NCI-H1694 treated with DMSO at 0.1 percent for 48 hours (cell line): ENCODE measurements at regions not wholly inside any gene's neighbourhood (a gene's known extent, or its start where the extent isn't known, plus 50 kb on each side); places are given as distances from the start of the nearest gene placed in this dataset.
"Not testable (repeated sequence)": the region's sequence is repeated elsewhere in the genome, so short reads cannot be mapped to it uniquely, and the experiment has no call there.

Experiments
- DNase-seq: peaks from one replicate; lab custom pipeline; 2025; lab: John Stamatoyannopoulos, UW

DNA sequence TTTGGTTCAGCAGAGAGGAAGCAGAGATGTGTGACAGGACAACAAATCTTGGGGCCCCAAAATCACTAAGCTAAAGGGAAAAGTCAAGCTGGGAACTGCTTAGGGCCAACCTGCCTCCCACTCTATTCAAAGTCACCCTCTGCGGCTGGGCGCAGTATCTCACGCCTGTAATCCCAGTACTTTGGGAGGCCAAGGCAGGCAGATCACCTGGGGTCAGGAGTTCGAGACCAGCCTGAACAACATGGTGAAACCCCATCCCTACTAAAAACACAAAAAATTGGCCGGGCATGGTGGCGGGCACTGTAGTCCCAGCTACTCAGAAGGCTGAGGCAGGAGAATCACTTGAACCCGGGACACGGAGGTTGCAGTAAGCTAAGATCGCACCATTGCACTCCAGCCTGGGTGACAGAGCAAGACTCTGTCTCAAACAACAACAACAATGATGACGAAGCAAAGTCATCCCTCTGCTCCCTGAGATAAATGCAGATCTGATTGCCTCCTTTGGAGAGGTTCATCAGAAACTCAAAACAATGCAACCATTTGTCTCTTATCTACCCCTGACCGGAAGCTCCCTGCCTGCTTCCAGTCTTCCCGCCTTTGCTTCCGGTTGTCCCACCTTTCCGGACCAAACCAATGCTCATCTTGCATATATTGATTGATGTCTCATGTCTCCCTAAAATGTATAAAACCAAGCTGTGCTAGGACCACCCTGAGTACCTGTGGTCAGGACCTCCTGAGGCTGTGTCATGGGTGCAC, 136.4 kb upstream of the AFDN start:
- DNase-seq: not testable (repeated sequence)

DNA sequence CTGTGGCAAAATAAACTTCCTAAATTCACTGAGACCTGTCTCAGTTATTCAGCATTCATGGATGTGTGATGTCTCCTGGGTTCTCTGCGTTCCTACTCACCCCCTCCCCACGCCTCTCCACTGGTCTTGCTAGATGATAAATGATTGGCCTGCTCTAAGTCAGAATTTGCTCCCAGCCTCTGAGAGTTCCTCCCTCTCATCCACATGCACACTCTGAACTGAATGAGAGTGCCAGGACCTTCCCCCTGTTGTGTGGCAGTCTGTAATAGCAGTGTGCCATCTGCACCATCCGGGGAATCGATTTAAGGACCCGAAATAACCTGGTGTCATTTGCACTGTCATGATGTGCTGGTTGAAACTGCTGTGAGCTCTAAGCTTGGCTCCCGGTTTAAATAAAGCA, 135.8 kb upstream of the AFDN start:
- DNase-seq: peak; percentile 98

DNA sequence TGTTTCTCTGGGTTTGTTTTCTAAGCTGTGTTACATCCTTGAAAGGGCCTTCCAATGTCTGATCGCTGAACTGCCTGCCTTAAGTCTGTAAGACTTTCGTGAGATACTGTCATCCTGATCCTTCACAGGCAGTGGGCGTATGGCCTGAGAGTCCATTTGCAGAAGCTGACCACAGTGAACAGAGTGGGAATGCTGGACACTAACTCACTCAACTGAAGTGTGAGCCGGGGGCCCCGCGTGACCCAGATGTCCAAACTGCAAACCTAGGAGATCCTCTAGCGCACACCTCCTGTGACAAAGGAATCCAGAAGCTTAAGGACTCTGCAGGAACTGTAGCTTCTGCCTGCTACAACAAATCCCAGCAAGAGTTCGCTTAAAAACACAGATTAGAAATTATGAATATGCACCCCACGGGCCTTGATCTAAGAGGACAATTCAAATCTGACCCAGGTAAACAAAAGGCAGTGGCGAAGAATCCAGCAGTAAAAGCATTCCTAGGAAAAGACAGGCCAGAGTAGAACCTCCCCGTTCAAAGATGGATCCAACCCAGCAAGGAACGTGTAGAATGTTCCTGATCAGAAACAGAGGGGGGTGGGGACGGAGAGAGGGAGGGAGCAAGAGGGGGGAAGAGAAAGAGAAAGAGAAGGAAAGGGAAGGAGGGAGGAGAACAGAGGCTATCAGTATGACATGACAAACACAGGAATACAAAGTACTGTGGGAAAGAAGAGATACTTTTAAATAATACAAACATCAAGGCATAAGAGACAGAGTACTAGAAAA, 135.0 kb upstream of the AFDN start:
- no peak for DNase-seq

DNA sequence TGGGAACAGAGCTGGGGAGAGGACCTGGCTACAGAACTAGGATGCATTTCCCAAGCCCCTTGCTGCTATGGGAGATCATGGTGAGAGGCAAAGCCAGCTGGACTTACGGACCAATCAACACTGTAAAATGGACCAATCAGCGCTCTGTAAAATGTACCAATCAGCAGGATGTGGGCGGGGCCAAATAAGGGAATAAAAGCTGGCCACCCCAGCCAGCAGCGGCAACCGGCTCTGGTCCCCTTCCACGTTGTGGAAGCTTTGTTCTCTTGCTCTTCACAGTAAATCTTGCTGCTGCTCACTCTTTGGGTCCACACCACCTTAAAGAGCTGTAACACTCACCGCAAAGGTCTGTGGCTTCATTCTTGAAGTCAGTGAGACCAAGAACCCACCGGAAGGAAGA, 133.2 kb upstream of the AFDN start:
- DNase-seq: not testable (repeated sequence)

DNA sequence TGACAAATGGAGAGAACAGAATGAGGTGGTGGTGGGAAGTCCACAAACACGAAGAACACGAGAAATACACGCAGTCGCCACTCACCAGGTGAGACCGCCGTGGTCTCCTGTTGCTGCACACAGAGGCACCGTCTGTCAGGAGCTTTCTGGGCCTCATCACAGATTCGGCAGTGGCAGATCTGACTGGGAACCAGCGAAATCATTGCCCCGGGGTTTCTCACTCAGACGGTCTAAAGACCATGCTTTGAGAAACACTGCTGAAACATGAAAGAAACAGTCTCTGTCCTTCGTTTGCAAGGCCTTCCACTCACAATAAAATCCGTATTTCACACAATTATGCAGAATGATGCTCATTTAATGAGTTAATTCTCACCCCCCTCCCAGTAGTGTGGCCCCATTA, 130.9 kb upstream of the AFDN start:
- no peak for DNase-seq

DNA sequence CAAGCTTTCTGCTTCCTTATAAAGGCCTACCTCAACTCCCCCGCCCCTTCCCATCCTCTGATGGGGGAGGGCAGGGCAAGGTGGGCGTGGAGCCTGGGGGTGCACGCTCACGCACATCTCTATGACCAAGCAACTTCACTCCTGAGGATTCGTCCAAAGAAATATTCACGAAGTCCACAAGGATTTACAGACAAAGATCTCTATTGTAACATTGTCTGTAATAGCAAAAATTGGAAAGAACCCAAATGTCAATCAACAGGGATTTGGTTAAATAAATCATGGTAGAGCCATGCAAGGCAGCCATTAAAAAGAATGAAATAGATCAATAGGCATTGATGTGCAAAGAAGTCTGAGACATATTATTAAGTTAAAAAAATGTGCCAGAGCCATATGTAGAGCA, 130.4 kb upstream of the AFDN start:
- DNase-seq: peak; percentile 22

DNA sequence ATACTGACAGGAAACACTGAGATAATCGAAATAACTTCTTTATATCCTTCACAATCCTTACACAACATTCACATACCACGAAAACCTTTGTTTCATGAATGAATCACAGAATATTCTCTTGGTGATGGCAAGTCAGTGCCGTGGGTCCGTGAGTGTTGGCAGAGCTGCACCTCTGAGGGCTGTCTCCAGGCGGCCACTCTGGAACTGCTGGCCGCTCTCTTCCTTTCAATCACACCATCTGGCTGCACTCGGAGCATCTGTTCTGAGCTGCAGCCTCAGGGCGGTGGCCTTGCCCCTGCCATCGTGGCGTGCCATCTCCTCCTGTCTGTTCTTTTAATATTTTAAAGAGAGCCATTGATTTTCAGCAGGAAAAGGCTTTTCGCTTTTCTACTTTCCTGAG, 129.4 kb upstream of the AFDN start:
- peak; percentile 79 for DNase-seq

DNA sequence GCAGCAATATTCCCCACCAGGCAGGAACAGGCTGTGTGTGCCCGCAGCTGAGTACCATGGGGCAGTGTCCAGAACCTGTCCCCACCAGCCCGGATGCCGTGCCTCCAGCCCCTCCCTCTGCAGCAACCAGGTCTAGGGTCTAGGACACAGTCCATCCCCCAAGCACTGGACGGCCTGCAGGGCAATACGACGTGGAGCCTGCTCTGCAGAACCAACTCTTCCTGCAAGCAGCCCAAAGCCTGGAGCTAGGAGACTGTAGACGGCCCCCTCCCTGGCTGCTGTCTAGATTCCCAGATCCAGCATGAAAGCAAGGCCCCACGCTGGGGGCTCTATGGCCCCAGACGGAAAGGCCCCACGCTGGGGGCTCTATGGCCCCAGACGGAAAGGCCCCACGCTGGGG, 128.2 kb upstream of the AFDN start:
- DNase-seq: no peak

DNA sequence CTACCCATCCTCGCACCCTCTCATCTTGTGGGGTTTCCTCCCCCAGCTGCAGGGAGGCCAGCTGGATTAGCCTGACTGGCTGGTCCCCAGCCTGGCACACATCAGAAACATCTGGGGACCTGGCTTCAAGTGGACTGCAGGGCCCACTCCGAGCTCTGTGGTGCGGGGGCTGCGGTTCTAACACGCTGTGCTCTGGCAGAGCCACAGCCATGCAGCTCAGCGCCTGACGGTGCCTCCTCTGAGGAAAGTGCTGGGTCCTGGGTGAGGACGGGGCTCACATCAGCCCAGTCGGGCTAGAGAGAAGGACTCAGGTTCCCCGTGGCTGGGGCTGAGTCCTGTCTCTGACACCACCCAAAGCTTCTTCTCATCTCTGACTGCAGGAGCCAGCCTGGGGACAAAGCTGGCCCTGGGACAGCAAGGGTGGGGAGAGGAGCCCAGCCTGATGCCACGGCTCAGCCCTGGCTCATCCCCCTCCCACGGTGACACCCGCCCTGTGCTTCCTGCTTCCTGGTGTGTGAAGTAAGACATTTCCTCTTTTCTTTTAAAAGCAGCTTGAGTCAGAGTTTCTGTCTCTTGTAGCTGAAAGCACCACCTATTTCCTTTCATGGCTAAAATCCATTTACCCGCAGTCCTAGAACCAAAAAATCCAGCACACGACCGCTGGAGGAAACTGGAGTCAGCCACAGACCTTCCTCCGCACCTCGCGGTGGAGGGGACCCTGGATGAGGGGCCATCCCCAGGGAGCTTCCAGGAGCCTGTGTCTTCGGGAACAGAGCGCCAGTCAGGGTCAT, 127.4 kb upstream of the AFDN start:
- no peak for DNase-seq

DNA sequence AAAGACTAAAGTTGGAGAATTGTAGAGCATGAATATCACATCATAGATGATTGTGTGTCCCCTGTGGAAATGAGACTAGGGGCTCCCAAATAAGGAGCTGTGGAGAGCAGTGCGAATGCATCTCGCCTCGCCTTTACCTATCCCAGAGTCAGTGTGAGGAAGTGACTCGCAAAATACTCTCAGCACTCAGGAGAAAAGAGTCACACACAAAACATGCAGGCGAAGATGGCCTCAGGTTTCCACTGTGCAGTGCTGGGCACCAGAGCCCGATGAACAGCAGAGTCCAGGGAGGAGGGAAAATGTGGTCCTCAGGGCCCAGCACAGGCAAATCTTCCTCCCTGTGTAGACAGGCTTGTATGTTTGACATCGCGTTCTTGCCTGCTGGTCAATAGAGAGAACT, 126.5 kb upstream of the AFDN start:
- DNase-seq: no peak

DNA sequence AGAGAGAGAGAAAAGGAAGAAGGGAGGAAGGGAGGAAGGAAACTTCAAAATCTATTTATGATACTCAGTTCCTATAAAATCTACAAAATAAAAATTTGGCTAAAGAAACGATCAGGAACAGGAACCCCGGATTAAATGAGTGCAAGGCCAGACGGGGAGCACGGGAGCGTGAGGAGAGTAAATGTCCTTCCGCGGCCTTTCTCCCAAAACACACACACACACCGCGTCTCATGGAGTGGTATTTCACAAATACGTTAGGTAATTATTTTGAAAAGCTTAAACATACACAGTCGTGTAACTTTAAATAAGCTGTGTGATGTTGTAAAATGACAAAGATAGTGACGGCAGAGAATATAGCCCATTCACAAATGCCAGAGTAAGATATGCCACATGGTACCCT, 125.7 kb upstream of the AFDN start:
- DNase-seq: no peak

DNA sequence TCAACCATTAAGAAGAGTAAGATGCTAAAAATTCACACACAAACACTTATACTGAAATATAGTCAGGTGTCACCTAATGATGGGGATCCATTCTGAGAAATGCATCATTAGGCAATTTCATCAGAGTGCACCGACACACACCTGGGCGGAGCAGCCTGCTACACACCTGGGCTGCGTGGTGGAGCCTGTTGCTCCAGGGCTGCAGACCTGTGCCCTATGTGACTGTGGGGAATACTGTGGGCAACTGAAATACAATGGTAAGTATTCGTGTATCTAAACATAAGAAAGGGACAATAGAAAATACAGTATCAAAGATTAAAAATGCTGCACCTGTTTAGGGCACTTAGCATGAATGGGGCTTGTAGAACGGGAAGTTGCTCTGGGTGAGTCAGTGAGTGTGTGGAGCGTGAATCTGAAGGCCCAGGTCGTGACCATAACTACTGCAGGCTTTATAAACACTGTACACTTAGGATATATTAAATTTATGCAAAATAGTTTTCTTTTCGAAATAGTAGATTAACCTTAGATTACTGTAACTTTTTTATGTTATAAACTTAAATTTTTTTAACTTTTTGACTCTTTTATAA, 124.4 kb upstream of the AFDN start:
- DNase-seq: no peak

DNA sequence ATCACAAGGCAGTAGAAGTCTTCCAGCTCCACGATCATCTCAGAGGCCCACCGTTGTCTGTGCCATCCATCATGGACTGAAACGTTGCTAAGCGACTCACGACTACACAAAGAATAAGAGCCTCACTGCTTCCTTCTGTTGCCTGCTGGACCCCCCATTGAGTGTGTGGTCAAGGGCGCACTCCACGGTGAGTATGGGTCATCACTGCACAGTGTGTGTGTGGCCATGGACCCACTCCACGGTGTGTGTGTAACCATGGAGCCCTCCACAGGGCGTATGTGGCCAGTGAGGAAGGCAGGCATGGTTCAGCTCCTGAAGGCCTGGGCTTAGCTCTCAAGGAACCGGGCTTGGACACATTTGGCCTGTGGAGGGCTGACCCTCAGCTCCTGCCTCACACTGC, 123.4 kb upstream of the AFDN start:
- DNase-seq: no peak

DNA sequence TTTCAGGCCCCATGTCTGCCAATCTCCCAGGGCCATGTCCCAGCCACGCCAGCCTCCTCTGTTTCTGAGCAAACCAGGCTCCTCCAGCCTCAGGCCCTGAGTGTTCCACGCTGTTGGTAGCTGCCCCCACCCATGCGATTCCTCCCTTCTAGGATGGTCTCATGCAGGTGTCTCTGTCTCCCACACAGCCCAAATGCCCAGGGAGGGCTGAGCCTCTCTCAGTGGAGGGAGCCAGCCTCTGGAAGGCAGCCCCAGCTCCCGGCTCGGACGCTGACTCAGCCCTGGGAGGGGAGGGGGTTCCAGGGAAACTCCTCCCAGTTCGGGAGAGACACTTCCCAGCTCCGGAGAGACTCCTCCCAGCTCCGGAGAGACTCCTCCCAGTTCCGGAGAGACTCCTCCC, 122.9 kb upstream of the AFDN start:
- DNase-seq: no peak

DNA sequence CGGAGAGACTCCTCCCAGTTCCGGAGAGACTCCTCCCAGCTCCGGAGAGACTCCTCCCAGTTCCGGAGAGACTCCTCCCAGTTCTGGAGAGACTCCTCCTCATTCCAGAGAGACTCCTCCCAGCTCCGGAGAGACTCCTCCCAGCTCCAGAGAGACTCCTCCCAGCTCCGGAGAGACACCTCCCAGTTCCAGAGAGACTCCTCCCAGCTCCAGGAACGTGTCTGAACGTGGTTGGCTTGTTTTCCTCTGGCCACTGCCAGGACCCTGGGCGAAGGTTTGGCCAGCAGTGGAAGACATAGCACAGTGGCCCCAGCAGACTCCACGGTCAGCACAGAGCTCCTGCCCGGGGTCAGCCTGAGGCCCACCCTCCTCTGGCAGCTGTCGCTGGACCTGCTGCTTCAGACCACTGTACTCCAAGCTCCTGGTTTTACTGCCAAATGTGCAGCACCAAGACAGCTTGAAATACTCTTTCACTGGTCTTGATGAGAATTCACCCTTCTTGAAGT, 122.3 kb upstream of the AFDN start:
- DNase-seq: no peak

DNA sequence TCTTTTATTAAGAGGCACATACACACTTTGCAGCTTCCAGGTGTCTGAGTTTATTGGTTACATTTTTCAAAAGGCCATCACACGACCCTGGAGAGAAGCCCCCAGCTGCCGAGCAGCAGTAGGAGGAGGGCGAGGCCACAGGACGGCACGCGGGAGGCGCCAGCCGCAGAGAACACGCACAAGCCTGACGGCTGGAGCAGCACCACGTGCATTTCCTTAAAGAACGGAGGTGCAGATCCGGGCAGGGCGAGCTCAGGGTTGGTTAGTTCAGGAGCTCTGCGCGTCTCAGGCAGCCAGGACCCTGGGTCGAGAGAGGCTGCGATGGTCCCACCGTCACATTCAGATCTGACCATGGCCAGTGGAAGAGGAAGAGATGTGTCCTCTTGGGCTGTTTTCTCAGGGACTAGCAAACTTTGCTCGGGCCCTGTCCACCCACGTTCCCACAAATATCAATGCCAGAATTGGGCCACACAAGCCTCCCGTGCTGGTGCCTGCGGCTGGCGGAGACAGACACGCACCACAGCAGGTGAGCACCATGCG, 121.4 kb upstream of the AFDN start:
- no peak for DNase-seq

DNA sequence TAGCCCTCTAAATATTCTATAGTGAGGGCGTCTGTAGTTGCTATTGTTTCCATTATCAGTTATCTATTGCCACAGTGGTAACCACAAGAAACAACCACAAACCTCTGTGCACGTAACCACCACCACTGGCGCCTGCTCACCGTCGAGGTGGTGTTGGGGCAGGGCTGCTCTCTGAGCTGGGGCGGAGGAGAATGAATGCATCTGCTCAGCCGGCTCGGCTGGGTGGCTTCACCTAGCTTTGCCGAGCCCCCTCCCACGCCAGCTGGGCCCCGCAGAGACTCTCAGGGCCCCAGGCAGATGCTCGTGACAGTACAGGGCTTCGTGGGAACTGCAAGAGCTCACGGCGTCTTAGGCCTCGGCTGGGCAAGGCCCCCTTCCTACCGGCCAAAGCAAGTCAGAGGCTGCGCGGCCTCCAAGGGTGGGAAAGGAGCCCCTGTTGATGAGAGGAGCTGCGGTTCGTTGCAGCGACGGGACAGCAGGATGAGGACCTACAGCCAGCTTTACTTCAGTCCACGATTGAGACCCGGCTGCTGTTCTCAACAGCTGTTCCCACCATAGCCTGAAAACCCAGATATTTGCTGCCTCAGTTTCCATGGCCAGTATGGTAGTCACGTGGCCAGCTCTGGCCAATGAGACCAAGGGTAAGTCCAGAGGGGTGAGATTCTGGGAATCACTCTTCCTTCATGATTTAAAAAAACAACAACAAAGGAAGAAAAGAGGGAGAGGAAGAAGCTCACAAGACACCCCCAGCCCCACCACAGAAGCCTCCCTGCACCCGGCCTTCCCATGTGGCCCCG, 120.2 kb upstream of the AFDN start:
- DNase-seq: no peak

DNA sequence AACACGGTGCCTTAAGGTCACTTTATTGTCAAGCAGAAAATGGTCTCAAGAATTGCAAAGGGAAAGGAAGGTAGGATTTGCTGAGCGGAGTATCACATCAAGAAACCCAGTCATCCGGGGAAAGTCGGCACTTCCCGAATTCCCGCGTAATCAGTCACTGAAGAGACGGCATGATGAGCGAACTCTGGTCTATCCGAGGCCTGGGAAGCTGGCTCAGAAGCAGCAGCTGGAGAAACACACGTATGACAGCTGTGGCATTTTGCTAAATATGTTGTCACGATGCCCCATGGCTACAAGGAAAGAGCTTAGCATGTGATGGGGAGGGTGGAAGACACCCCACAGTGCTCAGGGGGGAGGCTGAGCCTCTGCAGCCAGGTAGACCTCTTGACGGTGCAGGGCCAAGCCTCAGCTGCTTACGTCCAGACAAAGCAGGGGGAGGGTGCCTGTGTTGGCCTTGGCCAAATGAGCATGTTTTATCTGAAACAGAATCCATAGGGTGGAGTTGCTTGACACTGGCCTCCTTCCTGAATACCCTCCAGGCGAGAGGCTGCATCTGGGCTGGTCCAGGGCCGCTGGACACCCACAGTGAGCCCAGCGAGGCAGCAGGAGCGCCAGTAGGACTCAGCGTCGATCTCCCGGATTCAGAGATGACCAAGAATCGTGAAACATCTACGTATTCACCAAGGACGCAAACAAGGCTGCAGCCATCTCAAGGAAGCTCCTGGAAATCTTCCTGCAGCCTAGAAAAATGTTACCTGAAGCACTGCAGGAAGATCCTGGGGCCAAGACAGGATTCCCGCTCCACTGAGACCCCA, 118.8 kb upstream of the AFDN start:
- DNase-seq: no peak

DNA sequence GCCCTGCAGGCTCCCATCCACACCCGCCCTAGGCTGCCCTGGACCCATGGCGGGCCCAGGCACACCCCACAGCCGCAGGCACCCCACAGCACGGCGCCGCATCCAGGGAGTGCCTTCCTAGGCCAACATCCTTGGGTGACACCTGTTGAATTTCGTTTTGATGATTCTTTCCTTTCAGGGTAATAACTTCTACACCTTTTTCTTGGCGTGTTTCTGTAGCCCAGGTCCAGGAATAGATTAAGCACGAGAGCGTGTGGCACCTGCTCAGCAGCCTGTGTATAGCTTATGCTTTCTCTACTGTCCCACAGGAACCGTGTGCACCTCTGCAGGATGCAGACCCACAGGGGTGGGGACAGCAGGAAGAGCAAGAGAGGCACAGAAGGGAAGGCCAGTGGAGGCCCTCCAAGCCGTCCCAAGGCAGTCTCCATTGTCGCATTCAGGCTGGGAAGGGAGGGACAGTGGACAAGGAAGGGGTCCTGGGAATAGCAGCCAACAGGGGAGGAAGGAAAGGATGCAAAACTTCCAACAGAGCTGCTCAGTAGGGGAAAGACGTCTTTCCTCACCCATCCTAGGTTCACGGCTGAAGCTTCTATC, 118.1 kb upstream of the AFDN start:
- no peak for DNase-seq

DNA sequence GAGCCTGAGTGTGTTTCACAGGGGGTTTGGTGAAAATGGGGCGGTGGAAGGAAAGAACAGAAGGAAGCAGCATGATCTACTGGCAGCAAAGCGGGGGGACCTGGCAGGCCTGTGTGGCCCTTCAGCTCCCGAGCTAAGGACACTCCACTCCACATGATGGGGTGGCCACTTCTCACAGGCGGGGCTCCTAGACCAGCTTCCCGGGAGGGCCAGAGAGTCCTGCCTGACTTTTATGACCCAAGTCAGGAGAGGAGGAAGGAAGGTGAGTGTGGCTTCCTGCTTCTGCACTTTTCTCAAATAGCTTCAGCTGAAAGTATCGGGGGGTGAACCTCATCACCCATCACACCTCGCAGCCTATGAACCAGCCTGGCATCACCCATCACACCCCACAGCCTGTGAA, 117.5 kb upstream of the AFDN start:
- no peak for DNase-seq
